Frontal cortex (tissue), 3 donors: ENCODE measurements at regions not wholly inside any gene's neighbourhood (a gene's known extent, or its start where the extent isn't known, plus 50 kb on each side); places are given as distances from the start of the nearest gene placed in this dataset.

Source experiments
- DNase-seq, 2 donors: peaks; one replicate each; pipeline ENCODE4 v3.0.0; 2012; ENCODE audit warnings: low spot score in 2 of 2
- FAIRE-seq: peaks from 2 replicates; lab custom pipeline; 2012; peaks lifted over from hg19 to GRCh38; lab: Jason Lieb, UNC
- donor health status: control.
- donor health status: control.
- donor health status: control.

- DNase-seq, result no peak
Measured at GRCh38 chrX:103158317-103158621, 56.6 kb upstream of the BEX4 start.

GRCh38 chrX:103157496-103158316 is 57.2 kb upstream of the BEX4 start:
- DNase-seq, result peak; percentile 10 to 15

More at GRCh38 chrX:103158317-103158621, 56.6 kb upstream of the BEX4 start:
- FAIRE-seq, result no peak

GRCh38 chrX:103155201-103155600 is 59.7 kb upstream of the BEX4 start:
- no peak for DNase-seq
- FAIRE-seq, result no peak

More at GRCh38 chrX:103157496-103158316, 57.2 kb upstream of the BEX4 start:
- FAIRE-seq, result peak; percentile 84

- no peak for FAIRE-seq
- no peak for DNase-seq
Measured at GRCh38 chrX:103153661-103154060, 60.7 kb upstream of the NXF3 start.

GRCh38 chrX:103151799-103152198 is 58.9 kb upstream of the NXF3 start:
- FAIRE-seq (no peak), DNase-seq (no peak)

GRCh38 chrX:103149652-103150051 is 56.7 kb upstream of the NXF3 start:
- no peak for FAIRE-seq
- no peak for DNase-seq

GRCh38 chrX:103148075-103148474 is 55.1 kb upstream of the NXF3 start:
- no peak for DNase-seq
- FAIRE-seq, result no peak
